H1 (cell line): ENCODE measurements at regions not wholly inside any gene's neighbourhood (a gene's known extent, or its start where the extent isn't known, plus 50 kb on each side); places are given as distances from the start of the nearest gene placed in this dataset.

ENCODE experiments used
- ASH2L ChIP-seq: fragments of 200-600, 300-600 bp; sonication (generic); IDR thresholded peaks from one replicate; pipeline ENCODE4 v1.7.1; 2017; ENCODE audit warnings: low read length
- KDM4A ChIP-seq: IDR thresholded peaks from one replicate; pipeline ENCODE4 v1.7.1; 2012; ENCODE audit warnings: low read depth, mild to moderate bottlenecking, moderate library complexity, low read length, inconsistent platforms; ENCODE audit not compliant: severe bottlenecking
- TBP ChIP-seq: IDR thresholded peaks from 2 replicates; pipeline ENCODE4 v1.6.1; 2011; ENCODE audit warnings: low read depth, low read length, improper control_type of control experiment
- TF ChIP-seq, protein P1 (sequence below): IDR thresholded peaks from 2 replicates; pipeline ENCODE4 v1.6.1; 2011; ENCODE audit warnings: low read depth, mild to moderate bottlenecking, low read length; ENCODE audit not compliant: insufficient read depth
- TF ChIP-seq, protein P2 (sequence below): IDR thresholded peaks from 2 replicates; pipeline ENCODE4 v1.6.1; 2011; ENCODE audit warnings: low read length, improper control_type of control experiment

DNA sequence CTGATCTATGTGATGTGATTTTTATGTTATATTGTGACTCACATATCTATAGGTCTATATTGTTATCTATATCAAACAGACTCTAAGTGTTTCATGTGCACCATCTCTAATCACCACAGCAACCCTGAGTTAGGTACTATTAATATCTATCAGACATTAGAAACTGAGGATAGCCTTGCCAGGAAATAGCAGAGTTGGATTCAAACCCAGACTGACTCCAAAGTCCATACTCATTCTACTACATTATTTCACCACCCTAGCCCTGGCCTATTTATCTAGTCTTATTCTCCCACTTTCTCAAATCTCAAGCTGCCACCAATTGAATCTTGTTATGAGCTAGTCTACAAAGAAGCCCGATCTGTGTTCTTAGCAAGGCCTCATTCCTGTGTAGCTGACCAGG lies 65.4 kb upstream of the GNAO1 start (continued):
- TF ChIP-seq KDM4A (no peak), ASH2L (no peak), TBP (no peak)
- TF ChIP-seq, protein P1, sequence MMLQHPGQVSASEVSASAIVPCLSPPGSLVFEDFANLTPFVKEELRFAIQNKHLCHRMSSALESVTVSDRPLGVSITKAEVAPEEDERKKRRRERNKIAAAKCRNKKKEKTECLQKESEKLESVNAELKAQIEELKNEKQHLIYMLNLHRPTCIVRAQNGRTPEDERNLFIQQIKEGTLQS, result no peak
- TF ChIP-seq, protein P2, sequence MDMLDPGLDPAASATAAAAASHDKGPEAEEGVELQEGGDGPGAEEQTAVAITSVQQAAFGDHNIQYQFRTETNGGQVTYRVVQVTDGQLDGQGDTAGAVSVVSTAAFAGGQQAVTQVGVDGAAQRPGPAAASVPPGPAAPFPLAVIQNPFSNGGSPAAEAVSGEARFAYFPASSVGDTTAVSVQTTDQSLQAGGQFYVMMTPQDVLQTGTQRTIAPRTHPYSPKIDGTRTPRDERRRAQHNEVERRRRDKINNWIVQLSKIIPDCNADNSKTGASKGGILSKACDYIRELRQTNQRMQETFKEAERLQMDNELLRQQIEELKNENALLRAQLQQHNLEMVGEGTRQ, result no peak
